Esophagus squamous epithelium (tissue), 5 donors: ENCODE measurements at regions not wholly inside any gene's neighbourhood (a gene's known extent, or its start where the extent isn't known, plus 50 kb on each side); places are given as distances from the start of the nearest gene placed in this dataset.

ENCODE experiments used
- DNase-seq: peaks from one replicate; lab custom pipeline; 2025; lab: John Stamatoyannopoulos, UW
- H3K27ac ChIP-seq, 4 donors: fragments of 200-600 bp; sonication (generic); one replicate each; pipeline ENCODE4 v1.5.1; 2016 to 2019; ENCODE audit warnings: mild to moderate bottlenecking in 1 of 4
- H3K27me3 ChIP-seq, 4 donors: fragments of 200-600 bp; sonication (generic); 1 replicate in 3 of 4; 2 replicates in 1 of 4; pipeline versions ENCODE4 v1.5.1 to v1.6.0; 2017 to 2021; ENCODE audit warnings: antibody characterized with exemption in 1 of 4
- H3K36me3 ChIP-seq, 3 donors: fragments of 200-600 bp; sonication (generic); one replicate each; pipeline ENCODE4 v1.5.1; 2016 to 2019
- H3K4me1 ChIP-seq, 3 donors: fragments of 200-600 bp; sonication (generic); one replicate each; pipeline ENCODE4 v1.5.1; 2017 to 2019
- H3K4me3 ChIP-seq, 4 donors: fragments of 200-600 bp; sonication (generic); 1 replicate in 3 of 4; 2 replicates in 1 of 4; pipeline ENCODE4 v1.5.1; 2016 to 2019; ENCODE audit warnings: mild to moderate bottlenecking in 2 of 4, moderate library complexity in 1 of 4
- H3K9me3 ChIP-seq, 3 donors: fragments of 200-600 bp; sonication (generic); one replicate each; pipeline ENCODE4 v1.5.1; 2016 to 2019
- CTCF ChIP-seq, 6 experiments: fragments of 450-650 bp in 4 of 6; fragments of 200-600 bp in 2 of 6; sonication (generic) in 2 of 6; IDR thresholded peaks; one replicate each; pipeline ENCODE4 v1.5.1; 2016 to 2019; ENCODE audit warnings: antibody characterized with exemption in 6 of 6, mild to moderate bottlenecking in 4 of 6, moderate library complexity in 4 of 6
- POLR2A ChIP-seq, 4 donors: fragments of 450-650 bp; IDR thresholded peaks; one replicate each; pipeline ENCODE4 v1.6.1; 2017; ENCODE audit warnings: antibody characterized with exemption in 4 of 4, mild to moderate bottlenecking in 4 of 4, moderate library complexity in 3 of 4
- WGBS, 2 donors: methylation state at CpG; one replicate each; pipeline ENCODE4 v1.1.5; 2018; 5-methylcytosine and 5-hydroxymethylcytosine counted together
- intact Hi-C: fragments of 100-400 bp; cut with DNase I; formaldehyde crosslinking; loops from one replicate; pipeline ENCODE4 v1.15.0; 2022
- donor health status: DM: yes; HTN: yes; CAD: no.

- intact Hi-C loops, result no loop called here
- H3K4me3 ChIP-seq, result no peak overlapping the region
- no peak overlapping the region for H3K27ac ChIP-seq
- no peaks in the 10 kb centered on the region for H3K9me3 ChIP-seq
- no peaks in the 10 kb centered on the region for H3K36me3 ChIP-seq
- no peak for TF ChIP-seq CTCF (IDR thresholded peaks at IDR 0.05)
- TF ChIP-seq POLR2A (IDR thresholded peaks at IDR 0.05), result no peak
- 62 to 100% methylated on average over 1 to 3 of the region's 11 CpGs for WGBS, 2 donors
- no peak for DNase-seq
- peaks cover 0 to 62% (median 3%) of the 10 kb centered on the region in 4 donors for H3K27me3 ChIP-seq
- peaks cover 0 to 13% (median 0%) of the 10 kb centered on the region in 3 donors for H3K4me1 ChIP-seq
These were observed 205.6 kb downstream of the KIF26A start for GRCh38 chr14:104343690-104344640.

- Histone ChIP-seq H3K4me1 (peaks cover 0 to 13% (median 0%) of the 10 kb centered on the region in 3 donors), H3K36me3 (no peaks in the 10 kb centered on the region), H3K4me3 (no peak overlapping the region), H3K9me3 (no peaks in the 10 kb centered on the region), H3K27ac (no peak overlapping the region), H3K27me3 (peaks cover 0 to 62% (median 3%) of the 10 kb centered on the region in 4 donors)
- WGBS, 2 donors, result 40 to 59% methylated on average over 10 to 11 of the region's 11 CpGs
- no peak for TF ChIP-seq POLR2A (IDR thresholded peaks at IDR 0.05)
- no peak for TF ChIP-seq CTCF (IDR thresholded peaks at IDR 0.05)
- intact Hi-C loops, result no loop called here
- DNase-seq, result no peak
These were observed 206.6 kb downstream of the KIF26A start for GRCh38 chr14:104344818-104345620.

- Histone ChIP-seq H3K9me3 (no peaks in the 10 kb centered on the region), H3K27ac (no peak overlapping the region), H3K27me3 (peaks cover 0 to 62% (median 3%) of the 10 kb centered on the region in 4 donors), H3K4me3 (no peak overlapping the region), H3K36me3 (no peaks in the 10 kb centered on the region), H3K4me1 (peaks cover 0 to 18% (median 0%) of the 10 kb centered on the region in 3 donors)
- no peak for DNase-seq
- WGBS, 2 donors, result 44 to 70% methylated on average over 12 to 15 of the region's 20 CpGs
- no peak for TF ChIP-seq POLR2A (IDR thresholded peaks at IDR 0.05)
- no peak for TF ChIP-seq CTCF (IDR thresholded peaks at IDR 0.05)
- intact Hi-C loops, result no loop called here
These were observed 207.5 kb downstream of the KIF26A start for GRCh38 chr14:104345621-104346462.

GRCh38 chr14:104346608-104347007, 208.2 kb downstream of the KIF26A start:
- Histone ChIP-seq H3K9me3 (no peaks in the 10 kb centered on the region), H3K27me3 (peaks cover 0 to 59% (median 3%) of the 10 kb centered on the region in 4 donors), H3K27ac (no peak overlapping the region), H3K4me3 (no peak overlapping the region), H3K36me3 (no peaks in the 10 kb centered on the region), H3K4me1 (peaks cover 0 to 18% (median 0%) of the 10 kb centered on the region in 3 donors)
- TF ChIP-seq POLR2A (IDR thresholded peaks at IDR 0.05) (no peak), CTCF (IDR thresholded peaks at IDR 0.05) (no peak)
- DNase-seq, result no peak
- WGBS, 2 donors, result 59 to 74% methylated on average over 9 to 10 of the region's 10 CpGs
- intact Hi-C loops, result no loop called here
